ENCODE measurements at regions not wholly inside any gene's neighbourhood (a gene's known extent, or its start where the extent isn't known, plus 50 kb on each side); places are given as distances from the start of the nearest gene placed in this dataset.
"Not testable (repeated sequence)": the region's sequence is repeated elsewhere in the genome, so short reads cannot be mapped to it uniquely, and the experiment has no call there.

GRCh38 chr9:87029905-87030304, 82.6 kb upstream of the GAS1 start:
- no peak for TF ChIP-seq POLR2A (IDR thresholded peaks at IDR 0.05; ENCODE audit: low read depth, low read length)
- FAIRE-seq (no peak), DNase-seq (ENCODE audit: insufficient read length, low spot score) (no peak)

- TF ChIP-seq POLR2A (IDR thresholded peaks at IDR 0.05; ENCODE audit: low read depth, low read length), result no peak
- FAIRE-seq (no peak), DNase-seq (ENCODE audit: insufficient read length, low spot score) (no peak)
Observed at GRCh38 chr9:87034841-87035240, 87.5 kb upstream of the GAS1 start.

GRCh38 chr9:87035879-87036278, 88.6 kb upstream of the GAS1 start:
- DNase-seq (ENCODE audit: insufficient read length, low spot score) (no peak), FAIRE-seq (no peak)
- TF ChIP-seq POLR2A (IDR thresholded peaks at IDR 0.05; ENCODE audit: low read depth, low read length), result no peak

GRCh38 chr9:87036506-87036905, 89.2 kb upstream of the GAS1 start:
- FAIRE-seq (no peak), DNase-seq (ENCODE audit: insufficient read length, low spot score) (no peak)
- TF ChIP-seq POLR2A (IDR thresholded peaks at IDR 0.05; ENCODE audit: low read depth, low read length), result no peak

- FAIRE-seq (no peak), DNase-seq (ENCODE audit: insufficient read length, low spot score) (no peak)
- TF ChIP-seq POLR2A (IDR thresholded peaks at IDR 0.05; ENCODE audit: low read depth, low read length), result no peak
Observed at GRCh38 chr9:87039809-87040392, 92.6 kb upstream of the GAS1 start.

- DNase-seq (ENCODE audit: insufficient read length, low spot score), result no peak
- no peak for FAIRE-seq
- no peak for TF ChIP-seq POLR2A (IDR thresholded peaks at IDR 0.05; ENCODE audit: low read depth, low read length)
Observed at GRCh38 chr9:87040410-87041009, 93.2 kb upstream of the GAS1 start.

GRCh38 chr9:87041553-87042235, 94.4 kb upstream of the GAS1 start:
- not testable (repeated sequence) for DNase-seq (ENCODE audit: insufficient read length, low spot score); FAIRE-seq

- DNase-seq (ENCODE audit: insufficient read length, low spot score); FAIRE-seq: not testable (repeated sequence)
Observed at GRCh38 chr9:87049929-87050608, 102.8 kb upstream of the GAS1 start.

GRCh38 chr9:87054999-87055686, 107.8 kb upstream of the GAS1 start:
- TF ChIP-seq POLR2A (IDR thresholded peaks at IDR 0.05; ENCODE audit: low read depth, low read length), result no peak
- DNase-seq (ENCODE audit: insufficient read length, low spot score), result no peak
- FAIRE-seq, result no peak

GRCh38 chr9:87059772-87060171, 112.5 kb upstream of the GAS1 start:
- FAIRE-seq, result no peak
- TF ChIP-seq POLR2A (IDR thresholded peaks at IDR 0.05; ENCODE audit: low read depth, low read length), result no peak

GRCh38 chr9:87062746-87063145, 115.4 kb upstream of the GAS1 start:
- no peak for TF ChIP-seq POLR2A (IDR thresholded peaks at IDR 0.05; ENCODE audit: low read depth, low read length)
- FAIRE-seq (no peak), DNase-seq (ENCODE audit: insufficient read length, low spot score) (no peak)

More at GRCh38 chr9:87059772-87060171, 112.5 kb upstream of the GAS1 start:
- no peak for DNase-seq (ENCODE audit: insufficient read length, low spot score)

- no peak for TF ChIP-seq POLR2A (IDR thresholded peaks at IDR 0.05; ENCODE audit: low read depth, low read length)
- FAIRE-seq (no peak), DNase-seq (ENCODE audit: insufficient read length, low spot score) (no peak)
Observed at GRCh38 chr9:87063246-87063645, 115.9 kb upstream of the GAS1 start.

GRCh38 chr9:87063871-87064270, 116.6 kb upstream of the GAS1 start:
- no peak for FAIRE-seq
- no peak for DNase-seq (ENCODE audit: insufficient read length, low spot score)
- no peak for TF ChIP-seq POLR2A (IDR thresholded peaks at IDR 0.05; ENCODE audit: low read depth, low read length)

GRCh38 chr9:87064311-87064710, 117.0 kb upstream of the GAS1 start:
- no peak for TF ChIP-seq POLR2A (IDR thresholded peaks at IDR 0.05; ENCODE audit: low read depth, low read length)
- DNase-seq (ENCODE audit: insufficient read length, low spot score), result no peak
- FAIRE-seq, result no peak

All from H54 (cell line).